CD4-positive, alpha-beta T cell treated with Interleukin-2 at 100 ng/mL for 4 hours (primary cell): ENCODE measurements at regions not wholly inside any gene's neighbourhood (a gene's known extent, or its start where the extent isn't known, plus 50 kb on each side); places are given as distances from the start of the nearest gene placed in this dataset.

Experiments used
- DNase-seq: peaks from one replicate; pipeline ENCODE4 v3.0.0-alpha.2; 2020; ENCODE audit warnings: low spot score

DNA sequence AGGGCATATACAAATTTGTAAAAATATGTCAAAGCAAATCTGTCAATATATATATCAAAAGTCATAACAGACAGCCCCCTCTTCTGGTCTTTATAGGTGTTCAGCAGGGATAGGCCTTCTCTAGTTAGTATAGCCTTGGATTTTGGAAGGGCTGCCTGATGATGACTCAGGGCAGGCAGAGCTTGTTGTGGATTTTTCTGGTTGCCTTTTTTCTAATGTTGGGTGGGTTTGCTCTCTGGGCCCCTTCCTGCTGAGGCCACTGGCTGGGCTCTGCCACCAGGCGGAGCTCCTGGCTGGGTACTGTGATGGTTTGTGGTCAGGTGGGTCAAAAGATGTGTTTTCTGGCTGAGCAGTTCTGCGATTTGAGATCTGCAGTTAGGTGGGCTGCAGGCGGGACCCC lies 294.2 kb downstream of the GRIA2 start:
- no peak for DNase-seq

DNA sequence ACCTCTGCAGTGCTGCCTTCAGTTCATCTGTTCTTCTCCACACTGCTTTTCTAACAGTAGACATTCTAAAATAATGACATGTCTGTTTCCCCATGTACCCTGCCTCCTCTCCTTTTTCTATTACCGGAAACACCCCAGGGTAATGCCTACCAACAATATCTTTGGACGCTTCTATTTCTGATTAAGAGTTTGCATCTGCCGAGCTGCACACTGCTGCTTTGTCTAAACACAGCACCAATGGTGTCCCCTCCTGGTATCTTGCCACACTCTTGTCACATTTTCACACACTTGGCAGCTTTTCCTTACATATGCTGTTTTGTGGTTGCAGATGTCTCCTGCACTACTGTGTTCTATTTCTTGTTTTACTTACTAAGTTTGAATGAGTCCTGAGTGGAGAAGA lies 288.8 kb downstream of the GRIA2 start:
- no peak for DNase-seq

DNA sequence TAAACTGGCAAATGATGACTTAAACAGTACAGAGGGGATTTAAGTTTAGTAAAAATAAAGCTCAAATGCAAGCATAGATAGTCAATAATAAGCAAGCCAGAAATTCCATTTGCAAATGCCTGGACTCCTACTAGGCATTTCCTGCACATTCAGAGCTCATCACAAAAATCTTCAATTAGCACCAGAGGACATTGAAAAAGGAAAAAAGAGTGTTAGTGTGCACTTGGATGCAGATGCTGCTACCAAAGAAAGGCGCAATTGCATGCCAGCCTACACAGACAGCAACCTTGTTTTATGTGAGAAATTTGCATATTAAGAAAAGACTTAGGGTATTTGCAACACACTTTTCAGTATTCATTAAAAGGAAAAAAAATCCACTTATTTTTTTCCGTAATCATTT lies 282.1 kb downstream of the GRIA2 start:
- no peak for DNase-seq

DNA sequence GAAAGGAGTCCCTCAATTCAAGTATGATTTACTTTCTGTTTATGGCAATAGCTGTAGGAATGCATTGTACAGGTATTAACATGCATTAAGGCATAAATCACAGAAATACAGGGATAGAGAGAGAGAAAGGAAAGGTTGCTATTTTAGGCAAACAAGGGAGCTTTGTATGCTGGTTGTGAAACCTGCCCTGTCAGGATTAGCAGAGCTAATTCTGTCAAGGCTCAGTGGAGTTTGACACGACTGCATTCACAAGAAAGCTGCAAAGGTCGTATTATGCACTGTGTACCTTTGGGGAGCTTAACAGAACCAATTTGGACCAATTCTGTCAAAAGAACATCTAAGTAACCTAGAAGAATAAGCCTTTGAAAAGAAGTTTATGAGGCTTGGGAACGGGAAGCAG lies 239.3 kb downstream of the GRIA2 start:
- no peak for DNase-seq

DNA sequence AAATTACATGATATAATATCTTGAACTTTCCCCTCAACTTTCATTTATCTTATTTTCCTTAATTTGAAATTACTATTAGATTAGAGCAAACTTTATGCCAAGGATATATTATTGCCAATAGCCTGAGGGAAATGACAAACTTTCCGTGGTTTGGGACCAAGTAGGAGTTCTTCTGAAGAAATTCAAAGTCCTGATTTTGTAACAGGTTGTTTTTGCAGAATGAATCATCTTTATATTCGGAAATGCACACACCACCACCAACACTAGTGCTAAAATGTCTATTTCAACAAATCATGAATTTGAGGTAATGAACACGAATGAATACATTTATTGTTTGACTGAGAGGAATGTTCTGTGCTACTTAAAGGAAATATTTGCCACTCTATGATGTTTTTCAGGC lies 226.7 kb downstream of the GRIA2 start:
- DNase-seq, result no peak

DNA sequence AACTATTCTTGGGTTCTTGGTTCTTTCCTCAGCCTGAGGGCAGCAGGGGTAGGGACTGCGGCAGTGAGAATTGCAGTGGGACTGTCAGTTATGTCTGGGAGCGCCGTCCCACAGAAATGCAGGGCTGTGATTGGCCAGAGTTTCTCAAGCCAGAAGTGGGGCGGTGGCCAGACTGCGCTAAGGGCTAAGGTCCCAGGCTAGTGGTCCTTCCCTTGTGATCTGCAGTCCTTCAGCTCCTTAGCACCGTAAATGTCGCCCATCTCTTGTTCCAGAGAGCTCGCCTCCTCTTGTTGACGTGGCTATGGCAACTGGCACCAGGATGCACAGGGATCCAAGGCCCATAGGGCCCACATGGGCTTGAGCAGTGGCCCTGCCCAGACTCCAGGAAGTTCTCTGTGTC lies 223.5 kb downstream of the GRIA2 start:
- no peak for DNase-seq

DNA sequence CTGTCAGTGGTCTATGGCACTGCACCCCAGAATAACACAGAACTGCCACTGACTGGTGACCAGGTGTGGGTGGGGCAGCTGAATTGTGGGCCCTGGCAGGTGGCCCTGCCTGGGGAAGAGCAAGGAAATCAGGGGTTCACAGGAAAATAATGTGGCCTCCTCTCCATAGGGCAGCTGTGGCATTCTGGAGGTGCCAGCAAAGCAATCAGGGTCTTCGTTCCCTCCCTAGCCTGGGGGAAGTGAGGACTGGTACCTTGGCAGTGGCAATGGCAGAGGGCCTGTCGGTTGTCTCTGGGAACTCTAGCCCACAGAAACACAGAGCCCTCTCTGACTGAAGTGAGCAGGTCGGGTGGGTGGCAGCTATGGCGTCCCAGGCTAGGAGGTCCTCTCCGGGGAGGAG lies 223.0 kb downstream of the GRIA2 start:
- no peak for DNase-seq

DNA sequence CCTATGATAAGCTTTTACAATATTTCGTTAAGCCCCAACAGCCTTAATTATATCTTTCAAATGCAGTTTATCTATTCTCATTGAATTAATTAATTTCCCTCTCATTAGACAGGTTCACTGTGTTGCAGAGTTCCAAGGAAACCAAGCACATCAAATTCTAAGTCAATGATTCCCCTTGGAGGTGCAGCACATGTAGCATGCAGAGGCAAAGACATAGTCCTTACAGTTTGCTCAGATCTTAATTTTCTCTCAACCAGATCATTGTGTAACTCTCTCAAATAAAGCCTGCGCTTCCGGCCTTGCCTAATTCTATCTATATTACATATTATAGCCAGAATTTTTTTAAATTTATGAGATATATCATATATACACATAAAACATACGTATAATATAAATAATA lies 205.4 kb downstream of the GRIA2 start:
- DNase-seq, result no peak

DNA sequence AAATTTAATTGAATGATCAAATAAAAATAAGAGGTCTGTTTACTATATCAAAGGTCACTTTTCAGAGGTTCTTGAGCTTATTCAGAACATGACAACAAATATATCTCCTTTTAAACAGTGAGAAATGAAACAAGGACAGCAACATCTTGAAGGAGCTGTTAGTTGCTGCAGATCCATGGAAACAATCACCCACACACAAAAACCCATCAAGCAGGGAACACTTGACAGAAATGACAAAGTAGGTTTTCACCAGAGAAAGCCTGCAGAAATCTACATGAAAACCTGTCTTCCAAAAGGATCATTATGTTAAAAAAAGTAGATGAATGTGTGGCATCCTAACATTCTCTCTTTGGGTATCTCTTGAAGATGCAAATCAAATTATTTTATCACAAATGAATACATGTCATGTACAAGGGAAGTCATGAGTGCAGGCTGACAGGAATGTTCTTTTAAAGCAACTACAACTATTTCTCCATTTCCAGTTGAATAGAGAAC lies 203.0 kb downstream of the GRIA2 start:
- no peak for DNase-seq

DNA sequence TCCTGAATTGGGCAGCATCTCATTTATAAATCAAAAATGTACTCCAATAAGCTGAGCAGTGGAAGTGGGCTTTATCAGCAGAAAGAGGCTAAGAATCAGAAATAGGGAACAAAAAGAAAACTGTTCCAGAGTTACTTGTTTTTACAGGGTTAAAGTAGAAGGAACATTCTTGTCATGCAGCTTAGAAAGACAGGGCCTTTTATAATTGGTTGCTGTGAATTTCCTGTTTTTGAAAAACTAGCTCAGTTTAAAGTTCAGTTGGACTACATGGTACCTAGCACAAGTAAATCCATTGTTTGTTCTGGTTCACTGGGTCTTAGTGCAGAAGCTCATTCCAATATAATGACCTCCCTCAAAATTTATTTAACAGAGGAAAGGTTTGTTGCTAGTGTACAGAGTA lies 200.8 kb downstream of the GRIA2 start:
- no peak for DNase-seq
